ENCODE measurements at regions not wholly inside any gene's neighbourhood (a gene's known extent, or its start where the extent isn't known, plus 50 kb on each side); places are given as distances from the start of the nearest gene placed in this dataset.
"Not testable (repeated sequence)": the region's sequence is repeated elsewhere in the genome, so short reads cannot be mapped to it uniquely, and the experiment has no call there.

DNA sequence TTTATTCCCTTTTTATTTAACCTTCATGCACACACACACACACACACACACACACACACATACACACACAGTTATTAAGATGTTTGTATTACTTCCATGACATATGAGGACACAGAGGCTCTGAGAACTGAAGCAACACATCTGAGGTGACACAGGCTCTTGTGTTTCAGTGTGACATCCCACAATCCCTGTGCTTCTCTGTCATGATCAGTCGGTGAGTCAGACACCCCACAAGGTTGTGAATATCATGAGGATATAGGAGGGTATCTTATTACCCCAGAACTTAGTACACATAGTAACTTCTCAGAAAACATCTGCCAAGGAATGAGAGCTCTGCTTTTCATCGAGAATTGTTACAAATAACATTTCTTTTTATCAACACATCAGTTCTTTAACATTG lies 459.3 kb downstream of the PLPP3 start:
- H3K79me2 ChIP-seq (ENCODE audit: insufficient read depth, low read length): no peaks in the 10 kb centered on the region
- H3K9ac ChIP-seq (ENCODE audit: low read length): no peak overlapping the region
- no peaks in the 10 kb centered on the region for H3K27me3 ChIP-seq (ENCODE audit: insufficient read depth, low read length)
- H3F3A ChIP-seq (ENCODE audit: insufficient read depth, low read length): no peaks in the 10 kb centered on the region
- H4K20me1 ChIP-seq (ENCODE audit: insufficient read depth, low read length): no peaks in the 10 kb centered on the region
- H2AFZ ChIP-seq (ENCODE audit: low read length): no peak overlapping the region
- no peak overlapping the region for H3K27ac ChIP-seq (ENCODE audit: low read depth, low read length, poor library complexity, severe bottlenecking)
- H3K4me2 ChIP-seq (ENCODE audit: low read length): no peak overlapping the region
- no peaks in the 10 kb centered on the region for H3K9me2 ChIP-seq (ENCODE audit: low read depth, low read length)
- no peak overlapping the region for H3K4me3 ChIP-seq (ENCODE audit: low read depth, low read length, poor library complexity, severe bottlenecking)
- no peaks in the 10 kb centered on the region for H3K36me3 ChIP-seq (ENCODE audit: insufficient read depth, low read length)
- H3K4me1 ChIP-seq (ENCODE audit: insufficient read depth, low read length, severe bottlenecking): no peaks in the 10 kb centered on the region
- no peaks in the 10 kb centered on the region for H3K9me3 ChIP-seq (ENCODE audit: low read length)
- no peak for TF ChIP-seq EZH2 (IDR thresholded peaks at IDR 0.05; ENCODE audit: borderline replicate concordance, low read length)
- TF ChIP-seq, protein P1, sequence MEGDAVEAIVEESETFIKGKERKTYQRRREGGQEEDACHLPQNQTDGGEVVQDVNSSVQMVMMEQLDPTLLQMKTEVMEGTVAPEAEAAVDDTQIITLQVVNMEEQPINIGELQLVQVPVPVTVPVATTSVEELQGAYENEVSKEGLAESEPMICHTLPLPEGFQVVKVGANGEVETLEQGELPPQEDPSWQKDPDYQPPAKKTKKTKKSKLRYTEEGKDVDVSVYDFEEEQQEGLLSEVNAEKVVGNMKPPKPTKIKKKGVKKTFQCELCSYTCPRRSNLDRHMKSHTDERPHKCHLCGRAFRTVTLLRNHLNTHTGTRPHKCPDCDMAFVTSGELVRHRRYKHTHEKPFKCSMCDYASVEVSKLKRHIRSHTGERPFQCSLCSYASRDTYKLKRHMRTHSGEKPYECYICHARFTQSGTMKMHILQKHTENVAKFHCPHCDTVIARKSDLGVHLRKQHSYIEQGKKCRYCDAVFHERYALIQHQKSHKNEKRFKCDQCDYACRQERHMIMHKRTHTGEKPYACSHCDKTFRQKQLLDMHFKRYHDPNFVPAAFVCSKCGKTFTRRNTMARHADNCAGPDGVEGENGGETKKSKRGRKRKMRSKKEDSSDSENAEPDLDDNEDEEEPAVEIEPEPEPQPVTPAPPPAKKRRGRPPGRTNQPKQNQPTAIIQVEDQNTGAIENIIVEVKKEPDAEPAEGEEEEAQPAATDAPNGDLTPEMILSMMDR (IDR thresholded peaks at IDR 0.05; ENCODE audit: low read length): no peak

DNA sequence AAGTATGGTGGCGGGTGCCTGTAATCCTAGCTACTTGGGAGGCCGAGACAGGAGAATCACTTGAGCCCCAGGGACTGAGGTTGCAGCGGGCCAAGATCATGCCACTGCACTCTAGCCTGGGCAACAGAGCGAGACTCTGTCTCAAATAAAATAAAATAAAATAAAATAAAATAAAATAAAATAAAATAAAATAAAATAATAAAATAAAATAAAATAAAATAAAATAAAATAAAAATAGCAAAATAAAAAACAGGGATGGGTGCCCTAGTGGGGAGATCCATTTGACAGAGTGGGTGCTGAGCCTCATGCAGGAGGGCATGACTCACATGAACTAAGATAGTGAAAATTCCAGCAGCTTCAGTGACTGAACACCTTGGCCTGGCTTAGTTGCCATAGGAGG lies 460.7 kb downstream of the PLPP3 start:
- H3K9me2 ChIP-seq (ENCODE audit: low read depth, low read length); H3F3A ChIP-seq (ENCODE audit: insufficient read depth, low read length); H3K4me1 ChIP-seq (ENCODE audit: insufficient read depth, low read length, severe bottlenecking); H3K4me2 ChIP-seq (ENCODE audit: low read length); H3K79me2 ChIP-seq (ENCODE audit: insufficient read depth, low read length); H3K36me3 ChIP-seq (ENCODE audit: insufficient read depth, low read length); H3K27ac ChIP-seq (ENCODE audit: low read depth, low read length, poor library complexity, severe bottlenecking); H2AFZ ChIP-seq (ENCODE audit: low read length); H3K27me3 ChIP-seq (ENCODE audit: insufficient read depth, low read length); H3K9ac ChIP-seq (ENCODE audit: low read length); H4K20me1 ChIP-seq (ENCODE audit: insufficient read depth, low read length); H3K4me3 ChIP-seq (ENCODE audit: low read depth, low read length, poor library complexity, severe bottlenecking); H3K9me3 ChIP-seq (ENCODE audit: low read length): not testable (repeated sequence)

DNA sequence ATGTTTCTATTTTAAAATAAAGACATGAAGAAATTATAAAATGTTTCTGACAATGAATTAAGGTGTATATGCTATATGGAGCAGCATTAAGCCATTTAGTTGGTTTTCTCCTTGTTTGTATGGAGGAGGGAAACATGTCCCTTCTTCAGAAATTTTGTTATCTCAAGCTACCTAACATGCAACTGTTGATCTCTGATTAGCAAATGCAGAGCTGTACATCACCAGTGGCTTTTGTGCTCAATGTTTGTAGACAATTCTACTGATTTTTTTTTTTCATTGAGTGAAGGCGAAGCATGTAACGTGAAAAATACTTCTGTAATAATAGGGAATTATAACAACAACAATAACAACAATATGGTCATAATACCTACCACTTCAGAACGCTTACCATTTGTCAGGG lies 463.7 kb downstream of the PLPP3 start:
- Histone ChIP-seq H3K36me3 (ENCODE audit: insufficient read depth, low read length) (no peaks in the 10 kb centered on the region), H3K9me3 (ENCODE audit: low read length) (no peaks in the 10 kb centered on the region), H3F3A (ENCODE audit: insufficient read depth, low read length) (no peaks in the 10 kb centered on the region), H3K4me1 (ENCODE audit: insufficient read depth, low read length, severe bottlenecking) (no peaks in the 10 kb centered on the region), H3K9me2 (ENCODE audit: low read depth, low read length) (no peaks in the 10 kb centered on the region), H3K9ac (ENCODE audit: low read length) (no peak overlapping the region), H3K4me2 (ENCODE audit: low read length) (no peak overlapping the region), H4K20me1 (ENCODE audit: insufficient read depth, low read length) (no peaks in the 10 kb centered on the region), H3K27ac (ENCODE audit: low read depth, low read length, poor library complexity, severe bottlenecking) (no peak overlapping the region), H3K79me2 (ENCODE audit: insufficient read depth, low read length) (no peaks in the 10 kb centered on the region), H3K4me3 (ENCODE audit: low read depth, low read length, poor library complexity, severe bottlenecking) (no peak overlapping the region), H3K27me3 (ENCODE audit: insufficient read depth, low read length) (no peaks in the 10 kb centered on the region), H2AFZ (ENCODE audit: low read length) (no peak overlapping the region)
- no peak for TF ChIP-seq EZH2 (IDR thresholded peaks at IDR 0.05; ENCODE audit: borderline replicate concordance, low read length)
- TF ChIP-seq, protein P1 (IDR thresholded peaks at IDR 0.05; ENCODE audit: low read length): no peak

DNA sequence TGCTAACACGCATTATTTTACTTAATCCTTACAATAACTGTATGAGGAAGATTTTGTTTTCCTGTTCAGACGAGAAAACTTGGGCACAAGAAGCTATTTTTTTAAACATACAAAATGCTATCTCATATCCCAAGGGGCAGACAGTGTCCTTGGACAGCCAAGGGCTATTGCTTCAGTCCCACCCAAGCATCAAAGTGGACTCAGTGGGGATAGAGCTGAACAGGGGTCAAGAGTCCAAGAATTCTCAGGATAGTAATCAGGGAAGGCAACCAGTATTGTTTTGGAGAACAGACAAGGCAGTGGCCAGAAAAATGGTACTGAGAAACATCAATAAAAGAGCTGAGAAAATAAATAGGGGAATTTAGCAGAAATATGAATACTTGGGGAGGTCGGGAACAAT lies 465.7 kb downstream of the PLPP3 start:
- Histone ChIP-seq H3K4me1 (ENCODE audit: insufficient read depth, low read length, severe bottlenecking) (no peaks in the 10 kb centered on the region), H3K27ac (ENCODE audit: low read depth, low read length, poor library complexity, severe bottlenecking) (no peak overlapping the region), H3K4me2 (ENCODE audit: low read length) (no peak overlapping the region), H4K20me1 (ENCODE audit: insufficient read depth, low read length) (no peaks in the 10 kb centered on the region), H3K4me3 (ENCODE audit: low read depth, low read length, poor library complexity, severe bottlenecking) (no peak overlapping the region), H2AFZ (ENCODE audit: low read length) (no peak overlapping the region), H3K9ac (ENCODE audit: low read length) (no peak overlapping the region), H3K9me3 (ENCODE audit: low read length) (no peaks in the 10 kb centered on the region), H3K36me3 (ENCODE audit: insufficient read depth, low read length) (no peaks in the 10 kb centered on the region), H3K9me2 (ENCODE audit: low read depth, low read length) (no peaks in the 10 kb centered on the region), H3K79me2 (ENCODE audit: insufficient read depth, low read length) (no peaks in the 10 kb centered on the region), H3K27me3 (ENCODE audit: insufficient read depth, low read length) (no peaks in the 10 kb centered on the region), H3F3A (ENCODE audit: insufficient read depth, low read length) (no peaks in the 10 kb centered on the region)
- TF ChIP-seq EZH2 (IDR thresholded peaks at IDR 0.05; ENCODE audit: borderline replicate concordance, low read length): no peak
- TF ChIP-seq, protein P1 (IDR thresholded peaks at IDR 0.05; ENCODE audit: low read length): no peak
